Activated CD8-positive, alpha-beta T cell treated with anti-CD3 and anti-CD28 coated beads, Interleukin-2, amount 10 ng/mL, durations not matched to agents 7 days and 5 days (primary cell): ENCODE measurements at regions not wholly inside any gene's neighbourhood (a gene's known extent, or its start where the extent isn't known, plus 50 kb on each side); places are given as distances from the start of the nearest gene placed in this dataset.

ENCODE experiments used
- ATAC-seq: fragments of 150-1000 bp; cut with Tn5 transposase; one replicate; pipeline ENCODE4 v1.10.0; 2021; ENCODE audit warnings: moderate library complexity
- CTCF ChIA-PET: fragments of 350-600 bp; sonication (Branson Sonifier 250); formaldehyde crosslinking; loops from one replicate; lab custom pipeline; 2021; ENCODE audit warnings: antibody characterized with exemption; lab: Charles Lee
- POLR2A ChIA-PET: fragments of 350-600 bp; sonication (Branson Sonifier 250); formaldehyde crosslinking; loops from one replicate; lab custom pipeline; 2021; ENCODE audit warnings: antibody characterized with exemption; lab: Charles Lee
- DNase-seq: peaks from one replicate; pipeline ENCODE4 v3.0.0-alpha.2; 2020
- H3K27ac Mint-ChIP-seq: one replicate; pipeline ENCODE4 v1.8.0; 2021; ENCODE audit warnings: mild to moderate bottlenecking, mixed read lengths
- H3K27me3 Mint-ChIP-seq: one replicate; pipeline ENCODE4 v1.8.0; 2021; ENCODE audit warnings: low read depth, mixed read lengths
- H3K36me3 Mint-ChIP-seq: one replicate; pipeline ENCODE4 v1.8.0; 2021; ENCODE audit warnings: low read depth, mixed read lengths
- H3K4me1 Mint-ChIP-seq: one replicate; pipeline ENCODE4 v1.8.0; 2021; ENCODE audit warnings: low read depth, mixed read lengths
- H3K4me3 Mint-ChIP-seq: one replicate; pipeline ENCODE4 v1.8.0; 2021; ENCODE audit warnings: mild to moderate bottlenecking, mixed read lengths
- H3K9me3 Mint-ChIP-seq: one replicate; pipeline ENCODE4 v1.8.0; 2022; ENCODE audit warnings: mixed read lengths; ENCODE audit not compliant: insufficient read depth

- H3K27me3 Mint-ChIP-seq: peaks cover 5% of the 10 kb centered on the region
- no peaks in the 10 kb centered on the region for H3K36me3 Mint-ChIP-seq
- POLR2A ChIA-PET: no interaction called here
- ATAC-seq: no peak
- no peak overlapping the region for H3K27ac Mint-ChIP-seq
- H3K9me3 Mint-ChIP-seq: no peaks in the 10 kb centered on the region
- H3K4me1 Mint-ChIP-seq: no peaks in the 10 kb centered on the region
- CTCF ChIA-PET: interaction anchor here (1.1 kb wide), 1 partner anchor 15 kb away, joined by 3 read pairs; no protein-coding TSS in a partner anchor
- DNase-seq: no peak
- no peak overlapping the region for H3K4me3 Mint-ChIP-seq
These were observed 195.6 kb upstream of the MIR17HG start for GRCh38 chr13:91151921-91152320.

- Mint-ChIP-seq H3K9me3 (no peaks in the 10 kb centered on the region), H3K4me1 (no peaks in the 10 kb centered on the region), H3K36me3 (no peaks in the 10 kb centered on the region), H3K27ac (no peak overlapping the region), H3K4me3 (no peak overlapping the region), H3K27me3 (peaks cover 4% of the 10 kb centered on the region)
- no peak for DNase-seq
- POLR2A ChIA-PET: no interaction called here
- CTCF ChIA-PET: no interaction called here
- ATAC-seq: no peak
These were observed 194.1 kb upstream of the MIR17HG start for GRCh38 chr13:91153372-91153771.

GRCh38 chr13:91154558-91155353, 192.7 kb upstream of the MIR17HG start:
- DNase-seq (no peak), ATAC-seq (no peak)
- H3K36me3 Mint-ChIP-seq: no peaks in the 10 kb centered on the region
- no peak overlapping the region for H3K27ac Mint-ChIP-seq
- peaks cover 9% of the 10 kb centered on the region for H3K27me3 Mint-ChIP-seq
- no peak overlapping the region for H3K4me3 Mint-ChIP-seq
- ChIA-PET POLR2A (no interaction called here), CTCF (no interaction called here)
- no peaks in the 10 kb centered on the region for H3K9me3 Mint-ChIP-seq
- no peaks in the 10 kb centered on the region for H3K4me1 Mint-ChIP-seq

GRCh38 chr13:91155512-91156114, 191.9 kb upstream of the MIR17HG start:
- DNase-seq: no peak
- no peaks in the 10 kb centered on the region for H3K36me3 Mint-ChIP-seq
- H3K27me3 Mint-ChIP-seq: peaks cover 9% of the 10 kb centered on the region
- ChIA-PET CTCF (no interaction called here), POLR2A (no interaction called here)
- no peaks in the 10 kb centered on the region for H3K9me3 Mint-ChIP-seq
- no peak overlapping the region for H3K27ac Mint-ChIP-seq
- H3K4me3 Mint-ChIP-seq: no peak overlapping the region
- no peaks in the 10 kb centered on the region for H3K4me1 Mint-ChIP-seq
- ATAC-seq: no peak

GRCh38 chr13:91157273-91158016, 190.0 kb upstream of the MIR17HG start:
- no peaks in the 10 kb centered on the region for H3K36me3 Mint-ChIP-seq
- no peaks in the 10 kb centered on the region for H3K4me1 Mint-ChIP-seq
- H3K4me3 Mint-ChIP-seq: no peak overlapping the region
- DNase-seq (no peak), ATAC-seq (no peak)
- no peak overlapping the region for H3K27ac Mint-ChIP-seq
- peaks cover 9% of the 10 kb centered on the region for H3K27me3 Mint-ChIP-seq
- POLR2A ChIA-PET: no interaction called here
- no peaks in the 10 kb centered on the region for H3K9me3 Mint-ChIP-seq
- CTCF ChIA-PET: interaction anchor here (1.1 kb wide), 1 partner anchor 23 kb away, joined by 3 read pairs; no protein-coding TSS in a partner anchor

- H3K36me3 Mint-ChIP-seq: no peaks in the 10 kb centered on the region
- POLR2A ChIA-PET: no interaction called here
These were observed 189.5 kb upstream of the MIR17HG start for GRCh38 chr13:91158017-91158395.

GRCh38 chr13:91162180-91162579, 185.3 kb upstream of the MIR17HG start:
- Mint-ChIP-seq H3K4me3 (no peak overlapping the region), H3K36me3 (no peaks in the 10 kb centered on the region), H3K9me3 (no peaks in the 10 kb centered on the region), H3K27ac (no peak overlapping the region), H3K4me1 (no peaks in the 10 kb centered on the region), H3K27me3 (peaks cover 5% of the 10 kb centered on the region)
- ChIA-PET POLR2A (no interaction called here), CTCF (no interaction called here)
- ATAC-seq (no peak), DNase-seq (no peak)

More at GRCh38 chr13:91158017-91158395, 189.5 kb upstream of the MIR17HG start:
- DNase-seq (no peak), ATAC-seq (no peak)
- H3K4me1 Mint-ChIP-seq: no peaks in the 10 kb centered on the region
- H3K27me3 Mint-ChIP-seq: peaks cover 8% of the 10 kb centered on the region
- no peak overlapping the region for H3K4me3 Mint-ChIP-seq
- no peaks in the 10 kb centered on the region for H3K9me3 Mint-ChIP-seq
- no peak overlapping the region for H3K27ac Mint-ChIP-seq
- CTCF ChIA-PET: no interaction called here

- ChIA-PET POLR2A (no interaction called here), CTCF (no interaction called here)
- Mint-ChIP-seq H3K9me3 (no peaks in the 10 kb centered on the region), H3K27me3 (peaks cover 5% of the 10 kb centered on the region), H3K27ac (no peak overlapping the region), H3K4me3 (no peak overlapping the region), H3K4me1 (no peaks in the 10 kb centered on the region), H3K36me3 (no peaks in the 10 kb centered on the region)
- DNase-seq (no peak), ATAC-seq (no peak)
These were observed 184.9 kb upstream of the MIR17HG start for GRCh38 chr13:91162589-91162988.

- CTCF ChIA-PET: no interaction called here
- ATAC-seq: no peak
These were observed 181.7 kb upstream of the MIR17HG start for GRCh38 chr13:91165758-91166157.

GRCh38 chr13:91166714-91167511, 180.6 kb upstream of the MIR17HG start:
- Mint-ChIP-seq H3K4me3 (no peak overlapping the region), H3K4me1 (no peaks in the 10 kb centered on the region), H3K27ac (no peak overlapping the region), H3K9me3 (no peaks in the 10 kb centered on the region), H3K36me3 (no peaks in the 10 kb centered on the region), H3K27me3 (no peaks in the 10 kb centered on the region)
- ChIA-PET POLR2A (no interaction called here), CTCF (interaction anchor here (1.3 kb wide), 1 partner anchor 15 kb away, joined by 3 read pairs; no protein-coding TSS in a partner anchor)
- ATAC-seq (no peak), DNase-seq (no peak)

More at GRCh38 chr13:91165758-91166157, 181.7 kb upstream of the MIR17HG start:
- DNase-seq: no peak
- H3K36me3 Mint-ChIP-seq: no peaks in the 10 kb centered on the region
- H3K9me3 Mint-ChIP-seq: no peaks in the 10 kb centered on the region
- H3K4me3 Mint-ChIP-seq: no peak overlapping the region
- POLR2A ChIA-PET: no interaction called here
- no peak overlapping the region for H3K27ac Mint-ChIP-seq
- no peaks in the 10 kb centered on the region for H3K4me1 Mint-ChIP-seq
- H3K27me3 Mint-ChIP-seq: no peaks in the 10 kb centered on the region

GRCh38 chr13:91167706-91168385, 179.6 kb upstream of the MIR17HG start:
- Mint-ChIP-seq H3K4me1 (no peaks in the 10 kb centered on the region), H3K4me3 (no peak overlapping the region), H3K36me3 (no peaks in the 10 kb centered on the region), H3K27me3 (no peaks in the 10 kb centered on the region), H3K9me3 (no peaks in the 10 kb centered on the region), H3K27ac (no peak overlapping the region)
- ChIA-PET CTCF (interaction anchor here (1.3 kb wide), 1 partner anchor 16 kb away, joined by 3 read pairs; no protein-coding TSS in a partner anchor), POLR2A (no interaction called here)
- DNase-seq (no peak), ATAC-seq (no peak)
